HFFc6 (cell line): ENCODE measurements at regions not wholly inside any gene's neighbourhood (a gene's known extent, or its start where the extent isn't known, plus 50 kb on each side); places are given as distances from the start of the nearest gene placed in this dataset.

ENCODE experiments used
- DNase-seq: peaks from one replicate; pipeline ENCODE4 v3.0.0-alpha.2; 2018
- H3K27ac Mint-ChIP-seq: 2 replicates; pipeline ENCODE4 v1.8.0; 2020; ENCODE audit warnings: mild to moderate bottlenecking, mixed read lengths
- H3K27me3 Mint-ChIP-seq: 2 replicates; pipeline ENCODE4 v1.8.0; 2021; ENCODE audit warnings: mild to moderate bottlenecking, moderate library complexity, mixed read lengths; ENCODE audit not compliant: insufficient read depth
- H3K36me3 Mint-ChIP-seq: 2 replicates; pipeline ENCODE4 v1.8.0; 2021; ENCODE audit warnings: low read depth, mixed read lengths
- H3K4me1 Mint-ChIP-seq: 2 replicates; pipeline ENCODE4 v1.8.0; 2020; ENCODE audit warnings: low read depth, mixed read lengths
- H3K4me3 Mint-ChIP-seq: 2 replicates; pipeline ENCODE4 v1.8.0; 2020; ENCODE audit warnings: mild to moderate bottlenecking, moderate library complexity, mixed read lengths
- H3K9me3 Mint-ChIP-seq: 2 replicates; pipeline ENCODE4 v1.8.0; 2020; ENCODE audit warnings: mild to moderate bottlenecking, mixed read lengths
- CTCF ChIP-seq: fragments of 200-600 bp; sonication (generic); IDR thresholded peaks from 2 replicates; pipeline ENCODE4 v1.5.0; 2021; ENCODE audit warnings: antibody characterized with exemption, mild to moderate bottlenecking

- no peak for TF ChIP-seq CTCF
- Mint-ChIP-seq H3K4me1 (no peaks in the 10 kb centered on the region), H3K36me3 (no peaks in the 10 kb centered on the region), H3K9me3 (peaks cover 19% of the 10 kb centered on the region), H3K27me3 (peaks cover 2% of the 10 kb centered on the region; the same call in 1 of the 2 replicates), H3K27ac (no peak overlapping the region), H3K4me3 (no peak overlapping the region)
- no peak for DNase-seq
Observed at GRCh38 chr5:66410122-66410521, 186.1 kb upstream of the MAST4 start.

- no peaks in the 10 kb centered on the region for H3K36me3 Mint-ChIP-seq
- H3K4me3 Mint-ChIP-seq, result no peak overlapping the region
- H3K4me1 Mint-ChIP-seq, result no peaks in the 10 kb centered on the region
- no peak for TF ChIP-seq CTCF
- H3K9me3 Mint-ChIP-seq, result peaks cover 19% of the 10 kb centered on the region
- H3K27ac Mint-ChIP-seq, result no peak overlapping the region
- DNase-seq, result no peak
- peaks cover 2% of the 10 kb centered on the region; the same call in 1 of the 2 replicates for H3K27me3 Mint-ChIP-seq
Observed at GRCh38 chr5:66411701-66412100, 184.5 kb upstream of the MAST4 start.

GRCh38 chr5:66413931-66414330 lies 182.3 kb upstream of the MAST4 start:
- Mint-ChIP-seq H3K9me3 (peaks cover 13% of the 10 kb centered on the region), H3K36me3 (no peaks in the 10 kb centered on the region)
- no peak for DNase-seq

GRCh38 chr5:66415208-66415607 lies 181.0 kb upstream of the MAST4 start:
- DNase-seq, result no peak

More at GRCh38 chr5:66413931-66414330, 182.3 kb upstream of the MAST4 start:
- H3K4me1 Mint-ChIP-seq, result no peaks in the 10 kb centered on the region
- no peak overlapping the region for H3K4me3 Mint-ChIP-seq
- TF ChIP-seq CTCF, result no peak
- H3K27me3 Mint-ChIP-seq, result peaks cover 2% of the 10 kb centered on the region
- no peak overlapping the region for H3K27ac Mint-ChIP-seq

GRCh38 chr5:66416698-66417097 lies 179.5 kb upstream of the MAST4 start:
- H3K9me3 Mint-ChIP-seq, result peaks cover 20% of the 10 kb centered on the region

More at GRCh38 chr5:66415208-66415607, 181.0 kb upstream of the MAST4 start:
- no peaks in the 10 kb centered on the region for H3K4me1 Mint-ChIP-seq
- H3K27ac Mint-ChIP-seq, result no peak overlapping the region
- no peak overlapping the region for H3K4me3 Mint-ChIP-seq
- peaks cover 2% of the 10 kb centered on the region for H3K27me3 Mint-ChIP-seq
- H3K36me3 Mint-ChIP-seq, result no peaks in the 10 kb centered on the region
- peaks cover 9% of the 10 kb centered on the region for H3K9me3 Mint-ChIP-seq
- no peak for TF ChIP-seq CTCF

More at GRCh38 chr5:66416698-66417097, 179.5 kb upstream of the MAST4 start:
- H3K4me1 Mint-ChIP-seq, result no peaks in the 10 kb centered on the region
- no peak for DNase-seq
- no peak for TF ChIP-seq CTCF
- H3K36me3 Mint-ChIP-seq, result no peaks in the 10 kb centered on the region
- no peak overlapping the region for H3K27ac Mint-ChIP-seq
- peaks cover 2% of the 10 kb centered on the region for H3K27me3 Mint-ChIP-seq
- H3K4me3 Mint-ChIP-seq, result no peak overlapping the region
